Astrocyte (in vitro differentiated cells and primary cell): ENCODE measurements at regions not wholly inside any gene's neighbourhood (a gene's known extent, or its start where the extent isn't known, plus 50 kb on each side); places are given as distances from the start of the nearest gene placed in this dataset.

ENCODE experiments used
- DNase-seq: peaks from one replicate; pipeline ENCODE4 v3.0.0-alpha.2; 2010; ENCODE audit warnings: low read depth
- FAIRE-seq: peaks from 2 replicates; lab custom pipeline; 2011; peaks lifted over from hg19 to GRCh38; lab: Jason Lieb, UNC
- H2AFZ ChIP-seq: 2 replicates; pipeline ENCODE4 v1.6.0; 2012; ENCODE audit warnings: low read depth, low read length, inconsistent platforms
- H3K27ac ChIP-seq: 2 replicates; pipeline ENCODE4 v1.5.1; 2011; ENCODE audit warnings: low read depth, low read length, inconsistent platforms
- H3K27me3 ChIP-seq: 2 replicates; pipeline ENCODE4 v1.6.0; 2011; ENCODE audit warnings: low read length, inconsistent platforms; ENCODE audit not compliant: insufficient read depth
- H3K36me3 ChIP-seq: 2 replicates; pipeline ENCODE4 v1.5.1; 2011; ENCODE audit warnings: low read length, inconsistent platforms; ENCODE audit not compliant: insufficient read depth
- H3K4me1 ChIP-seq: 2 replicates; pipeline ENCODE4 v1.5.1; 2011; ENCODE audit warnings: low read length, inconsistent platforms; ENCODE audit not compliant: insufficient read depth
- H3K4me2 ChIP-seq: 2 replicates; pipeline ENCODE4 v1.6.0; 2012; ENCODE audit warnings: low read length, inconsistent platforms
- H3K4me3 ChIP-seq: 2 replicates; pipeline ENCODE4 v1.5.1; 2011; ENCODE audit warnings: low read depth, mild to moderate bottlenecking, low read length, inconsistent platforms; ENCODE audit not compliant: insufficient read depth
- H3K79me2 ChIP-seq: 2 replicates; pipeline ENCODE4 v1.6.0; 2012; ENCODE audit warnings: mild to moderate bottlenecking, low read length, inconsistent platforms; ENCODE audit not compliant: insufficient read depth
- H3K9ac ChIP-seq: 2 replicates; pipeline ENCODE4 v1.6.0; 2012; ENCODE audit warnings: mild to moderate bottlenecking, low read length, inconsistent platforms
- H3K9me3 ChIP-seq: 2 replicates; pipeline ENCODE4 v1.5.1; 2012; ENCODE audit warnings: low read depth, mild to moderate bottlenecking, low read length, inconsistent platforms; ENCODE audit not compliant: insufficient read depth
- H4K20me1 ChIP-seq: 2 replicates; pipeline ENCODE4 v1.6.0; 2012; ENCODE audit warnings: low read length, inconsistent platforms; ENCODE audit not compliant: insufficient read depth
- H3K27ac Mint-ChIP-seq: one replicate; pipeline ENCODE4 v1.8.0; 2021; ENCODE audit warnings: mild to moderate bottlenecking, mixed read lengths; ENCODE audit not compliant: unreplicated experiment
- H3K27me3 Mint-ChIP-seq: one replicate; pipeline ENCODE4 v1.8.0; 2021; ENCODE audit warnings: low read depth, mixed read lengths; ENCODE audit not compliant: unreplicated experiment
- H3K36me3 Mint-ChIP-seq: one replicate; pipeline ENCODE4 v1.8.0; 2021; ENCODE audit warnings: low read depth, mixed read lengths; ENCODE audit not compliant: unreplicated experiment
- H3K4me1 Mint-ChIP-seq: one replicate; pipeline ENCODE4 v1.8.0; 2021; ENCODE audit warnings: low read depth, mixed read lengths; ENCODE audit not compliant: unreplicated experiment
- H3K4me3 Mint-ChIP-seq: one replicate; pipeline ENCODE4 v1.8.0; 2021; ENCODE audit warnings: mild to moderate bottlenecking, moderate library complexity, mixed read lengths; ENCODE audit not compliant: unreplicated experiment
- H3K9me3 Mint-ChIP-seq: one replicate; pipeline ENCODE4 v1.8.0; 2021; ENCODE audit warnings: mild to moderate bottlenecking, mixed read lengths; ENCODE audit not compliant: unreplicated experiment
- CTCF ChIP-seq: IDR thresholded peaks from 2 replicates; pipeline ENCODE4 v1.5.1; 2011; ENCODE audit warnings: low read depth, mild to moderate bottlenecking, inconsistent platforms, low read length, moderate library complexity; ENCODE audit not compliant: insufficient read depth
- EZH2 ChIP-seq: IDR thresholded peaks from 2 replicates; pipeline ENCODE4 v1.6.1; 2012; ENCODE audit warnings: mild to moderate bottlenecking, low read length, inconsistent platforms; ENCODE audit not compliant: insufficient read depth

- no peaks in the 10 kb centered on the region for H3K36me3 ChIP-seq
- H3K4me3 ChIP-seq = no peak overlapping the region
- H3K4me3 Mint-ChIP-seq = no peak overlapping the region
- H2AFZ ChIP-seq = no peak overlapping the region
- no peak overlapping the region for H3K4me2 ChIP-seq
- DNase-seq (no peak), FAIRE-seq (no peak)
- no peaks in the 10 kb centered on the region for H3K4me1 Mint-ChIP-seq
- H3K27ac ChIP-seq = no peak overlapping the region
- H3K36me3 Mint-ChIP-seq = no peaks in the 10 kb centered on the region
- no peak for TF ChIP-seq CTCF
- no peak for TF ChIP-seq EZH2
- H3K27me3 Mint-ChIP-seq = no peaks in the 10 kb centered on the region
- H3K27ac Mint-ChIP-seq = no peak overlapping the region
- H3K27me3 ChIP-seq = no peaks in the 10 kb centered on the region
- H3K9me3 ChIP-seq = no peaks in the 10 kb centered on the region
- H4K20me1 ChIP-seq = no peaks in the 10 kb centered on the region
- no peak overlapping the region for H3K9ac ChIP-seq
- no peaks in the 10 kb centered on the region for H3K79me2 ChIP-seq
- H3K9me3 Mint-ChIP-seq = no peaks in the 10 kb centered on the region
- no peaks in the 10 kb centered on the region for H3K4me1 ChIP-seq
Measured at GRCh38 chr4:13130848-13131247, 353.3 kb downstream of the RAB28 start.

- Mint-ChIP-seq H3K4me3 (no peak overlapping the region), H3K4me1 (no peaks in the 10 kb centered on the region), H3K9me3 (no peaks in the 10 kb centered on the region), H3K27ac (no peak overlapping the region), H3K27me3 (no peaks in the 10 kb centered on the region), H3K36me3 (no peaks in the 10 kb centered on the region)
- Histone ChIP-seq H3K27ac (no peak overlapping the region), H3K36me3 (no peaks in the 10 kb centered on the region), H3K27me3 (no peaks in the 10 kb centered on the region), H2AFZ (no peak overlapping the region), H3K4me1 (no peaks in the 10 kb centered on the region), H3K9ac (no peak overlapping the region), H3K79me2 (no peaks in the 10 kb centered on the region), H4K20me1 (no peaks in the 10 kb centered on the region), H3K4me2 (no peak overlapping the region), H3K9me3 (no peaks in the 10 kb centered on the region), H3K4me3 (no peak overlapping the region)
- TF ChIP-seq CTCF (no peak), EZH2 (no peak)
- DNase-seq (no peak), FAIRE-seq (no peak)
Measured at GRCh38 chr4:13129095-13129494, 355.0 kb downstream of the RAB28 start.

DNA sequence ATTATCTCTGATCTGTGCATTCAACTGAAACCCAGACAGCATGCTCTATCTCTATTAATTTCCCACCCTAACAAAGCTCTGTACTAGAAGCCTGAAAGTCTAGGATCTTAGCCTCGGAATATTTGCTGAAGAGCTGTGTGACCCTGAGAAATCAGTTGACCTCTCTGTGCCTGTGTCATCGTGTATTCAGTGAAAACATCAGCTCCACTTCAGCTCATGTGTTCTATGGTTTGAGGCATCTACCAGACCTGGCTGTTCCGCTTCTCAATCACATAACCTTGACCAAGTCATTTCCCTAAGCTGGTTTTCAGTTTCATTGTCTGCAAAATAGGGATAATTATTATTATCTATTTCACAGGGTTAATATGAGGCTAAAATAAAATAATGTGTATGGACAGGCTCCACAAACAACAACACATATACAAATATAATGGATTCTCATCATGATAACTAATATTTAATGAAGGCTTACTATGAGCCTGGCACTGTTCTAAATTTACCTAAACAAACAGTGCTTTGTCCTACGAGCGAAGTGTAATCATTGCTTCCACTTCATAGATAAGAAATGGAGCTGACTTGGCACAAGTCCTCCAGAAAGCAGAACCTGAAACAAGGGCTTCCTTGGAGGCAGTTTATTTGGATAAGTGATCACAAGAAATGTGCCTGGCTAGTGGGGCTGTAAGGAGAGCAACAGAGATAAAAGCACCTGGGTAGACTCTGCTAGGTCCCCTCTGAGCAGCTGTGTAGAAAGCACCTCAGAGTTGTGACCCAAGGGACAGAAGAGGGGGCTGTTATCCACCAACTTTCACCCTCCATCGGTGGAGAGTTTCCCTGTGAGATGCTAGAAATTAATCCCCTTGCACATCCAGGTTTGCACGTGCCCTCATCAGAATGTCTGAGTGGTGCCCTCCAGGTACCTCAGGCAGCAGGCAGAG lies 356.9 kb downstream of the RAB28 start:
- no peaks in the 10 kb centered on the region for H3K36me3 Mint-ChIP-seq
- no peak overlapping the region for H3K27ac ChIP-seq
- H3K27me3 Mint-ChIP-seq = no peaks in the 10 kb centered on the region
- no peak overlapping the region for H2AFZ ChIP-seq
- TF ChIP-seq CTCF (no peak), EZH2 (no peak)
- no peak overlapping the region for H3K4me3 Mint-ChIP-seq
- no peaks in the 10 kb centered on the region for H3K27me3 ChIP-seq
- no peak overlapping the region for H3K27ac Mint-ChIP-seq
- H3K4me2 ChIP-seq = no peak overlapping the region
- H3K4me3 ChIP-seq = no peak overlapping the region
- no peak overlapping the region for H3K9ac ChIP-seq
- no peaks in the 10 kb centered on the region for H3K4me1 Mint-ChIP-seq
- H3K9me3 Mint-ChIP-seq = no peaks in the 10 kb centered on the region
- DNase-seq (no peak), FAIRE-seq (no peak)
- no peaks in the 10 kb centered on the region for H3K4me1 ChIP-seq
- no peaks in the 10 kb centered on the region for H4K20me1 ChIP-seq
- H3K36me3 ChIP-seq = no peaks in the 10 kb centered on the region
- H3K9me3 ChIP-seq = no peaks in the 10 kb centered on the region
- H3K79me2 ChIP-seq = no peaks in the 10 kb centered on the region
